Inflammatory macrophage (primary cell): ENCODE measurements at regions not wholly inside any gene's neighbourhood (a gene's known extent, or its start where the extent isn't known, plus 50 kb on each side); places are given as distances from the start of the nearest gene placed in this dataset.

Experiments
- DNase-seq, 2 donors: peaks; one replicate each; pipeline ENCODE4 v3.0.0-alpha.2; 2020 to 2022

- no peak for DNase-seq
Observed at GRCh38 chr6:21478883-21479539, 114.5 kb upstream of the SOX4 start.

GRCh38 chr6:21486115-21486514 is 107.4 kb upstream of the SOX4 start:
- no peak for DNase-seq

- no peak for DNase-seq
Observed at GRCh38 chr6:21489826-21490225, 103.7 kb upstream of the SOX4 start.

- no peak for DNase-seq
Observed at GRCh38 chr6:21491955-21492354, 101.6 kb upstream of the SOX4 start.

DNA sequence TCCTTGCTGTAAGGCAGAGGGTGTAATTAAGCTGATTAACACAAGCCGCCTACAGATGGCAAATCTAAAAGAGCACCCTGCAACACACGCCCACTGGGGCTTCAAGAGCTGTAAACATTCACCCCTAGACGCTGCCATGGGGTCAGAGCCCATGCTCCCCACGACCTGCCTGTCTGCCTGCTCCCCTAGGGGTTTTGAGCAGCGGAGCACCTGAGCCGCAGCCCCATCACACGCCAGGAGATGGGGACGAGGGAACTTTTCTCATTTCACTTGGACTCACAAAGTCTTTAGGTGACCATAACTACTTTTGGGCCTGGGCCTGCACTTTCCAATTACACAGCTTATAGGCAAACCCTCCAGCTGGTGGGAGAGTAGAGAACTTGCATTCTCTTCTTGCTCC is 99.0 kb upstream of the SOX4 start:
- DNase-seq = no peak

- no peak for DNase-seq
Observed at GRCh38 chr6:21496196-21496595, 97.4 kb upstream of the SOX4 start.

GRCh38 chr6:21496706-21497105 is 96.8 kb upstream of the SOX4 start:
- DNase-seq = no peak

- DNase-seq = no peak
Observed at GRCh38 chr6:21500314-21501020, 93.1 kb upstream of the SOX4 start.

DNA sequence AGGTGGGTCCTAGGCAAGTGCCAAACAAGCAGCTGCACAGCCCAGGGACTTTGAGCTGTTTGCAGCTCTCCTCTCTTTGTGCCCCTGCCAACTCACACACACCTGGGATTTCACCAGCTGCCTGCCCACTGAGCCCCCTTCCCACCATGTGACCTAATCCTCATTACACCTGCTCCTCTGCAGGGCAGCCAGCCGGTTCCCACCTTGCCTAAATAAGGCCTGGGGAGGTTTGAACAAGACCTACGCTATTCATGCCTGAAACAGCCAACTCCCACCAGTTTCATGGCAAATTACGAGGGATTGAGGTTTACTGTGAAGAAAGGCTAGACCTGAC is 92.6 kb upstream of the SOX4 start:
- no peak for DNase-seq

- no peak for DNase-seq
Observed at GRCh38 chr6:21501815-21502214, 91.7 kb upstream of the SOX4 start.

GRCh38 chr6:21502682-21503081 is 90.9 kb upstream of the SOX4 start:
- no peak for DNase-seq

DNA sequence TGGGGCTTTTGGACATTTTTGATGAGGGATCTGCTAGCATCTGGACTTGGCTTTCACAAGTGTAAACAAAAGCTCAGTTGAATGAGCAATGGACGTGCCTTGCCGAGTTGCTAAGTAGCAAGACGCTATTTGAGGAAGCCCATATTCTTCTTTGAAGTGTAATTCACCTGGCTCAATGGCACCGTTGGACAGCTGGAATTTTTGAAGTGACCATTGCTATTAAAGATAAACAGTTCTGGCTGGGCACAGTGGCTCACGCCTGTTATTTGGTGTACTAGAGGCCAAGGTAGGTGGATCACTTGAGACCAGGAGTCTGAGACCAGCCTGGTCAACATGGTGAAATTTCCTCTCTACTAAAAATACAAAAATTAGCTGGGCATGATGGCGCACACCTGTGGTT is 88.8 kb upstream of the SOX4 start:
- DNase-seq = no peak

- DNase-seq = no peak
Observed at GRCh38 chr6:21505574-21505990, 88.0 kb upstream of the SOX4 start.

- no peak for DNase-seq
Observed at GRCh38 chr6:21506126-21506525, 87.4 kb upstream of the SOX4 start.

- DNase-seq = no peak
Observed at GRCh38 chr6:21507811-21508210, 85.7 kb upstream of the SOX4 start.

- no peak for DNase-seq
Observed at GRCh38 chr6:21508753-21509152, 84.8 kb upstream of the SOX4 start.

DNA sequence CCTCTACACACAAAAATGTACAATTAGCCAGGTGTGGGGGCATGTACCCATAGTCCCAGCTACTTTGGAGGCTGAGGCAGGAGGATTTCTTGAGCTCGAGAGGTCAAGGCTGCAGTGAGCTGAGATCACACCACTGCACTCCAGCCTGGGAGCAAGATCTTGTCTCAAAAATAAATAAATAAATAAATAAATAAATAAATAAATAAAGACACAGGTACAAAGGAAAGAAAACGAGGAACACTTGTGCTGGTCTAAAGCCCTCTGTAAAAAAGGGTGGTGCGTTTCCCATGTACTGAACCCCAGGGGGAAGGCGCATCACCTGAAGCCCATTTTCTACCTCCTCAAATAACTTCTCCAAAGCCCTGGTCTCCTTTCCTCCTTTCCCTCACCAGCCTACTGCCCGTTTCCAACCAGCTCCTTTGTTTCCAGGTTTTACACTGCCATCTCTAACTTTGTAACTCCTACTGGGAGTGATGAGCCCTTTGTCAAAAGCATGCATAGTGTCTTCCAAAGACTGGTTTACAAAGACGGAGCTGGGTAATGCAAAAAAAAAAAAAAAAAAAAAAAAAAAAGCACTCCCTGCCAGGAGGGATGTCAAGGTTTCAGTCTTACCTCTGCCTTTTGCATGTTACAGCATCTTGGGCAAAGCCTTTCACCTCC is 81.5 kb upstream of the SOX4 start:
- no peak for DNase-seq

- no peak for DNase-seq
Observed at GRCh38 chr6:21514288-21514687, 79.3 kb upstream of the SOX4 start.

- DNase-seq = no peak
Observed at GRCh38 chr6:21518317-21518716, 75.2 kb upstream of the SOX4 start.

GRCh38 chr6:21519642-21520041 is 73.9 kb upstream of the SOX4 start:
- DNase-seq = no peak

GRCh38 chr6:21521276-21521675 is 72.3 kb upstream of the SOX4 start:
- DNase-seq = no peak

- DNase-seq = no peak
Observed at GRCh38 chr6:21522143-21522747, 71.3 kb upstream of the SOX4 start.

- no peak for DNase-seq
Observed at GRCh38 chr6:21522797-21523456, 70.6 kb upstream of the SOX4 start.
